SK-N-SH (cell line): ENCODE measurements at regions not wholly inside any gene's neighbourhood (a gene's known extent, or its start where the extent isn't known, plus 50 kb on each side); places are given as distances from the start of the nearest gene placed in this dataset.

ENCODE experiments used
- EZH2phosphoT487 ChIP-seq: fragments of 200-600 bp; sonication (generic); IDR thresholded peaks from 2 replicates; pipeline ENCODE4 v1.6.1; 2017; ENCODE audit warnings: low read depth, mixed run types, mild to moderate bottlenecking, antibody characterized with exemption, moderate library complexity, borderline replicate concordance
- FOSL2 ChIP-seq: IDR thresholded peaks from 2 replicates; pipeline ENCODE4 v1.4.0; 2012; ENCODE audit warnings: low read depth, mild to moderate bottlenecking, moderate library complexity, borderline replicate concordance
- GABPA ChIP-seq: IDR thresholded peaks from 2 replicates; pipeline ENCODE4 v1.4.0; 2012; ENCODE audit warnings: low read depth, mild to moderate bottlenecking
- TF ChIP-seq, protein P1 (sequence below): fragments of 200-600 bp; sonication (generic); IDR thresholded peaks from 2 replicates; pipeline ENCODE4 v1.6.1; 2017; ENCODE audit warnings: antibody characterized with exemption, mild to moderate bottlenecking, moderate library complexity
- TF ChIP-seq, protein P2 (sequence below): IDR thresholded peaks from 2 replicates; pipeline ENCODE4 v1.6.1; 2012; ENCODE audit warnings: mild to moderate bottlenecking, low read depth, low read length, moderate library complexity

DNA sequence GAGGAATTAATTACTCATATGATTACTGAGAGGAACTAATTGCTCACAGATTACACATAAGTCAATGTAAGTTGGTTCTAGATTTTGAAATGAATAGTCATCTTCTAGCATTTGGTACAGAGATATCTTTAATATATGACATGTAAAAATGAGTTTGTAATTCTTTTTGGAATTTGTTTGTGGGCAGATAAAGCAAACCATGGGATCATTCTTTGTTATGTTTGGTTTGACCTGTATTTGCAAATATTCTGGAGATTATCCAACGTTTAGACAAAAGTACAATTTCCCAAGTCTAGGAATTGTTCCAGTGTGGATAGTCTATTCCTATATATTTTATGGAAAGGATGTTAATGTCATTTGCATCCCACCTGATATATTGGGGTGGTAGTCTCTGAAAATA lies 309.6 kb upstream of the EDNRB start:
- no peak for TF ChIP-seq EZH2phosphoT487
- TF ChIP-seq, protein P1, sequence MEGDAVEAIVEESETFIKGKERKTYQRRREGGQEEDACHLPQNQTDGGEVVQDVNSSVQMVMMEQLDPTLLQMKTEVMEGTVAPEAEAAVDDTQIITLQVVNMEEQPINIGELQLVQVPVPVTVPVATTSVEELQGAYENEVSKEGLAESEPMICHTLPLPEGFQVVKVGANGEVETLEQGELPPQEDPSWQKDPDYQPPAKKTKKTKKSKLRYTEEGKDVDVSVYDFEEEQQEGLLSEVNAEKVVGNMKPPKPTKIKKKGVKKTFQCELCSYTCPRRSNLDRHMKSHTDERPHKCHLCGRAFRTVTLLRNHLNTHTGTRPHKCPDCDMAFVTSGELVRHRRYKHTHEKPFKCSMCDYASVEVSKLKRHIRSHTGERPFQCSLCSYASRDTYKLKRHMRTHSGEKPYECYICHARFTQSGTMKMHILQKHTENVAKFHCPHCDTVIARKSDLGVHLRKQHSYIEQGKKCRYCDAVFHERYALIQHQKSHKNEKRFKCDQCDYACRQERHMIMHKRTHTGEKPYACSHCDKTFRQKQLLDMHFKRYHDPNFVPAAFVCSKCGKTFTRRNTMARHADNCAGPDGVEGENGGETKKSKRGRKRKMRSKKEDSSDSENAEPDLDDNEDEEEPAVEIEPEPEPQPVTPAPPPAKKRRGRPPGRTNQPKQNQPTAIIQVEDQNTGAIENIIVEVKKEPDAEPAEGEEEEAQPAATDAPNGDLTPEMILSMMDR, result no peak
- TF ChIP-seq, protein P2, sequence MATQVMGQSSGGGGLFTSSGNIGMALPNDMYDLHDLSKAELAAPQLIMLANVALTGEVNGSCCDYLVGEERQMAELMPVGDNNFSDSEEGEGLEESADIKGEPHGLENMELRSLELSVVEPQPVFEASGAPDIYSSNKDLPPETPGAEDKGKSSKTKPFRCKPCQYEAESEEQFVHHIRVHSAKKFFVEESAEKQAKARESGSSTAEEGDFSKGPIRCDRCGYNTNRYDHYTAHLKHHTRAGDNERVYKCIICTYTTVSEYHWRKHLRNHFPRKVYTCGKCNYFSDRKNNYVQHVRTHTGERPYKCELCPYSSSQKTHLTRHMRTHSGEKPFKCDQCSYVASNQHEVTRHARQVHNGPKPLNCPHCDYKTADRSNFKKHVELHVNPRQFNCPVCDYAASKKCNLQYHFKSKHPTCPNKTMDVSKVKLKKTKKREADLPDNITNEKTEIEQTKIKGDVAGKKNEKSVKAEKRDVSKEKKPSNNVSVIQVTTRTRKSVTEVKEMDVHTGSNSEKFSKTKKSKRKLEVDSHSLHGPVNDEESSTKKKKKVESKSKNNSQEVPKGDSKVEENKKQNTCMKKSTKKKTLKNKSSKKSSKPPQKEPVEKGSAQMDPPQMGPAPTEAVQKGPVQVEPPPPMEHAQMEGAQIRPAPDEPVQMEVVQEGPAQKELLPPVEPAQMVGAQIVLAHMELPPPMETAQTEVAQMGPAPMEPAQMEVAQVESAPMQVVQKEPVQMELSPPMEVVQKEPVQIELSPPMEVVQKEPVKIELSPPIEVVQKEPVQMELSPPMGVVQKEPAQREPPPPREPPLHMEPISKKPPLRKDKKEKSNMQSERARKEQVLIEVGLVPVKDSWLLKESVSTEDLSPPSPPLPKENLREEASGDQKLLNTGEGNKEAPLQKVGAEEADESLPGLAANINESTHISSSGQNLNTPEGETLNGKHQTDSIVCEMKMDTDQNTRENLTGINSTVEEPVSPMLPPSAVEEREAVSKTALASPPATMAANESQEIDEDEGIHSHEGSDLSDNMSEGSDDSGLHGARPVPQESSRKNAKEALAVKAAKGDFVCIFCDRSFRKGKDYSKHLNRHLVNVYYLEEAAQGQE, result no peak
- no peak for TF ChIP-seq GABPA
- no peak for TF ChIP-seq FOSL2
